Esophagus muscularis mucosa (tissue), 4 donors: ENCODE measurements at regions not wholly inside any gene's neighbourhood (a gene's known extent, or its start where the extent isn't known, plus 50 kb on each side); places are given as distances from the start of the nearest gene placed in this dataset.
A peak's percentile ranks its signal among the peaks of the same experiment; 100 is the strongest.

Source experiments
- DNase-seq: peaks from one replicate; pipeline ENCODE4 v3.0.0-alpha.2; 2017; ENCODE audit errors: extremely low spot score
- H3K27ac ChIP-seq, 4 donors: fragments of 200-600 bp; sonication (generic); replicated peaks in 1 of 4; 1 replicate in 3 of 4; 2 replicates in 1 of 4; pipeline ENCODE4 v1.5.1; 2016 to 2019; ENCODE audit warnings: mild to moderate bottlenecking in 1 of 4
- H3K27me3 ChIP-seq, 4 donors: fragments of 200-600 bp; sonication (generic); one replicate each; pipeline versions ENCODE4 v1.5.1 to v1.6.0; 2016 to 2019
- H3K36me3 ChIP-seq, 4 donors: fragments of 200-600 bp; sonication (generic); one replicate each; pipeline ENCODE4 v1.5.1; 2016 to 2019
- H3K4me1 ChIP-seq, 4 donors: fragments of 200-600 bp; sonication (generic); one replicate each; pipeline ENCODE4 v1.5.1; 2016 to 2019
- H3K4me3 ChIP-seq, 4 donors: fragments of 200-600 bp; sonication (generic); 1 replicate in 2 of 4; 2 replicates in 2 of 4; pipeline ENCODE4 v1.5.1; 2016 to 2019; ENCODE audit warnings: mild to moderate bottlenecking in 4 of 4, moderate library complexity in 1 of 4
- H3K9me3 ChIP-seq, 4 donors: fragments of 200-600 bp; sonication (generic); 1 replicate in 3 of 4; 2 replicates in 1 of 4; pipeline ENCODE4 v1.5.1; 2016 to 2019
- CTCF ChIP-seq, 3 experiments: fragments of 200-600 bp in 2 of 3; fragments of 450-650 bp in 1 of 3; sonication (generic) in 2 of 3; IDR thresholded peaks; one replicate each; pipeline ENCODE4 v1.5.1; 2017 to 2019; ENCODE audit warnings: antibody characterized with exemption in 3 of 3, mild to moderate bottlenecking in 2 of 3, moderate library complexity in 1 of 3
- EP300 ChIP-seq: sonication (generic); formaldehyde crosslinking; IDR thresholded peaks from one replicate; pipeline ENCODE4 v1.6.1; 2017; ENCODE audit warnings: antibody characterized with exemption
- POLR2A ChIP-seq: fragments of 450-650 bp; IDR thresholded peaks from one replicate; pipeline ENCODE4 v1.6.1; 2017; ENCODE audit warnings: antibody characterized with exemption, moderate library complexity, mild to moderate bottlenecking, low read depth
- POLR2AphosphoS5 ChIP-seq, 2 donors: sonication (generic); formaldehyde crosslinking; IDR thresholded peaks; one replicate each; pipeline ENCODE4 v1.6.1; 2017; ENCODE audit warnings: antibody characterized with exemption in 2 of 2
- WGBS: methylation state at CpG from one replicate; pipeline ENCODE4 v1.1.5; 2018; 5-methylcytosine and 5-hydroxymethylcytosine counted together
- intact Hi-C: fragments of 100-400 bp; cut with DNase I; formaldehyde crosslinking; loops from one replicate; pipeline ENCODE4 v1.15.1; 2023

- H3K4me1 ChIP-seq, result no peaks in the 10 kb centered on the region
- no peak for TF ChIP-seq POLR2AphosphoS5 (IDR thresholded peaks at IDR 0.05)
- intact Hi-C loops, result no loop called here
- no peaks in the 10 kb centered on the region for H3K36me3 ChIP-seq
- no peak overlapping the region for H3K4me3 ChIP-seq
- peaks cover 0 to 37% (median 0%) of the 10 kb centered on the region in 4 donors for H3K27me3 ChIP-seq
- DNase-seq, result peak; percentile 91
- no peaks in the 10 kb centered on the region for H3K9me3 ChIP-seq
- H3K27ac ChIP-seq, result no peak overlapping the region
- WGBS, result 63% methylated on average over 23 of the region's 23 CpGs
Observed at GRCh38 chr5:2461701-2462691, 289.5 kb downstream of the IRX2 start.

- Histone ChIP-seq H3K9me3 (no peaks in the 10 kb centered on the region), H3K36me3 (no peaks in the 10 kb centered on the region), H3K27me3 (peaks cover 0 to 31% (median 0%) of the 10 kb centered on the region in 4 donors), H3K4me3 (no peak overlapping the region), H3K4me1 (no peaks in the 10 kb centered on the region), H3K27ac (no peak overlapping the region)
- intact Hi-C loops, result no loop called here
- DNase-seq, result no peak
- TF ChIP-seq EP300 (no peak), POLR2AphosphoS5 (IDR thresholded peaks at IDR 0.05) (no peak), POLR2A (no peak), CTCF (IDR thresholded peaks at IDR 0.05) (no peak)
- 90% methylated on average over 3 of the region's 3 CpGs for WGBS
Observed at GRCh38 chr5:2460098-2460497, 291.4 kb downstream of the IRX2 start.

GRCh38 chr5:2459251-2459650, 292.2 kb downstream of the IRX2 start:
- Histone ChIP-seq H3K4me3 (no peak overlapping the region), H3K27me3 (peaks cover 0 to 29% (median 0%) of the 10 kb centered on the region in 4 donors), H3K9me3 (no peaks in the 10 kb centered on the region), H3K27ac (no peak overlapping the region), H3K36me3 (no peaks in the 10 kb centered on the region), H3K4me1 (no peaks in the 10 kb centered on the region)
- WGBS, result 17% methylated on average over 2 of the region's 2 CpGs
- intact Hi-C loops, result no loop called here
- no peak for DNase-seq
- TF ChIP-seq EP300 (no peak), CTCF (IDR thresholded peaks at IDR 0.05) (no peak), POLR2AphosphoS5 (IDR thresholded peaks at IDR 0.05) (no peak), POLR2A (no peak)

- intact Hi-C loops, result no loop called here
- Histone ChIP-seq H3K27ac (no peak overlapping the region), H3K27me3 (peaks cover 0 to 11% (median 0%) of the 10 kb centered on the region in 4 donors), H3K9me3 (no peaks in the 10 kb centered on the region), H3K36me3 (no peaks in the 10 kb centered on the region), H3K4me1 (no peaks in the 10 kb centered on the region), H3K4me3 (no peak overlapping the region)
- 100% methylated on average over 3 of the region's 3 CpGs for WGBS
- no peak for DNase-seq
- TF ChIP-seq POLR2A, result no peak
- no peak for TF ChIP-seq CTCF (IDR thresholded peaks at IDR 0.05)
- no peak for TF ChIP-seq POLR2AphosphoS5 (IDR thresholded peaks at IDR 0.05)
- no peak for TF ChIP-seq EP300
Observed at GRCh38 chr5:2455878-2456277, 295.6 kb downstream of the IRX2 start.

- Histone ChIP-seq H3K27ac (no peak overlapping the region), H3K27me3 (peaks cover 0 to 5% (median 0%) of the 10 kb centered on the region in 4 donors), H3K4me3 (no peak overlapping the region), H3K36me3 (no peaks in the 10 kb centered on the region), H3K9me3 (no peaks in the 10 kb centered on the region), H3K4me1 (no peaks in the 10 kb centered on the region)
- TF ChIP-seq POLR2AphosphoS5 (IDR thresholded peaks at IDR 0.05), result no peak
- no peak for TF ChIP-seq EP300
- WGBS, result 80% methylated on average over 5 of the region's 5 CpGs
- no peak for DNase-seq
- intact Hi-C loops, result no loop called here
Observed at GRCh38 chr5:2454876-2455275, 296.6 kb downstream of the IRX2 start.
